Ovary (tissue), 7 donors: ENCODE measurements at regions not wholly inside any gene's neighbourhood (a gene's known extent, or its start where the extent isn't known, plus 50 kb on each side); places are given as distances from the start of the nearest gene placed in this dataset.

Experiments used
- DNase-seq, 5 donors: peaks; one replicate each; pipeline ENCODE4 v3.0.0-alpha.2; 2019 to 2020
- H3K27ac ChIP-seq, 2 donors: fragments of 200-600 bp; one replicate each; pipeline versions ENCODE4 v1.5.1 to v1.8.0; 2019 to 2022
- H3K27me3 ChIP-seq: fragments of 200-600 bp; one replicate; pipeline ENCODE4 v1.8.0; 2022
- H3K36me3 ChIP-seq: fragments of 200-600 bp; sonication (generic); one replicate; pipeline ENCODE4 v1.5.1; 2019
- H3K4me1 ChIP-seq: one replicate; pipeline ENCODE4 v1.8.1; 2013; ENCODE audit warnings: mild to moderate bottlenecking, moderate library complexity; ENCODE audit not compliant: insufficient read depth
- H3K4me3 ChIP-seq: fragments of 200-600 bp; sonication (generic); one replicate; pipeline ENCODE4 v1.5.1; 2017
- H3K9me3 ChIP-seq, 2 donors: fragments of 200-600 bp in 1 of 2; sonication (generic) in 1 of 2; one replicate each; pipeline versions ENCODE4 v1.5.1 to v1.8.1; 2013 to 2019; ENCODE audit warnings: mild to moderate bottlenecking in 1 of 2, moderate library complexity in 1 of 2
- CTCF ChIP-seq, 3 donors: fragments of 450-650 bp in 2 of 3; fragments of 200-600 bp in 1 of 3; IDR thresholded peaks; one replicate each; pipeline versions ENCODE4 v1.5.1 to v1.8.0; 2016 to 2022; ENCODE audit warnings: antibody characterized with exemption in 3 of 3, mild to moderate bottlenecking in 1 of 3
- EP300 ChIP-seq: sonication (generic); formaldehyde crosslinking; IDR thresholded peaks from one replicate; pipeline ENCODE4 v1.6.1; 2017; ENCODE audit warnings: antibody characterized with exemption
- POLR2A ChIP-seq: fragments of 450-650 bp; IDR thresholded peaks from one replicate; pipeline ENCODE4 v1.6.1; 2017; ENCODE audit warnings: antibody characterized with exemption, mild to moderate bottlenecking, moderate library complexity
- WGBS, 3 donors: extraction: QIAGEN DNeasy Blood & Tissue Kit in 1 of 3; methylation state at CpG; one replicate each; pipeline versions ENCODE4 v1.1.5 to v1.1.7; 2013 to 2017; 5-methylcytosine and 5-hydroxymethylcytosine counted together
- intact Hi-C, 4 donors: fragments of 100-400 bp; cut with DNase I; formaldehyde crosslinking; loops; one replicate each; pipeline versions ENCODE4 v1.11.0 to v1.15.1; 2022 to 2023
- donor health status: DM: no; HTN: no; CAD: no; lungs with moderate emphysema.
- donor health status: DM: no; HTN: no; CAD: no.
- donor health status: Bipolar disorder and iron deficiency.
- donor health status: DM: no; HTN: no; CAD: no.
- donor health status: DM: yes; HTN: yes; CAD: no.

- intact Hi-C loops, result no loop called here
- Histone ChIP-seq H3K9me3 (no peaks in the 10 kb centered on the region), H3K36me3 (no peaks in the 10 kb centered on the region), H3K4me3 (no peak overlapping the region), H3K4me1 (no peaks in the 10 kb centered on the region), H3K27me3 (no peaks in the 10 kb centered on the region), H3K27ac (no peak overlapping the region)
- no peak for DNase-seq
- 76 to 79% (median 78%) methylated on average over 4 of the region's 4 CpGs for WGBS, 3 donors
- TF ChIP-seq CTCF (IDR thresholded peaks at IDR 0.05) (no peak), EP300 (no peak), POLR2A (no peak)
Measured at GRCh38 chr6:125662296-125662695, 87.1 kb upstream of the HEY2 start.

- no peak overlapping the region for H3K27ac ChIP-seq
- intact Hi-C loops, result no loop called here
- TF ChIP-seq POLR2A, result no peak
- TF ChIP-seq EP300, result no peak
- no peak for TF ChIP-seq CTCF (IDR thresholded peaks at IDR 0.05)
- H3K27me3 ChIP-seq, result no peaks in the 10 kb centered on the region
- DNase-seq, result no peak
- no peaks in the 10 kb centered on the region for H3K9me3 ChIP-seq
- WGBS, 3 donors, result 59 to 82% (median 74%) methylated on average over 5 of the region's 5 CpGs
- H3K4me3 ChIP-seq, result no peak overlapping the region
- no peaks in the 10 kb centered on the region for H3K36me3 ChIP-seq
- no peaks in the 10 kb centered on the region for H3K4me1 ChIP-seq
Measured at GRCh38 chr6:125665295-125665814, 84.1 kb upstream of the HEY2 start.

- Histone ChIP-seq H3K27ac (no peak overlapping the region), H3K9me3 (no peaks in the 10 kb centered on the region), H3K4me1 (peaks cover 3% of the 10 kb centered on the region), H3K27me3 (no peaks in the 10 kb centered on the region), H3K4me3 (no peak overlapping the region), H3K36me3 (no peaks in the 10 kb centered on the region)
- no peak for DNase-seq
- WGBS, 3 donors, result 93 to 96% (median 95%) methylated on average over 6 of the region's 6 CpGs
- intact Hi-C loops, result no loop called here
- TF ChIP-seq POLR2A (no peak), CTCF (IDR thresholded peaks at IDR 0.05) (no peak), EP300 (no peak)
Measured at GRCh38 chr6:125667326-125667725, 82.1 kb upstream of the HEY2 start.

GRCh38 chr6:125668071-125668470 lies 81.4 kb upstream of the HEY2 start:
- no peak for DNase-seq
- WGBS, 3 donors, result 92 to 95% (median 93%) methylated on average over 8 of the region's 8 CpGs
- Histone ChIP-seq H3K4me3 (no peak overlapping the region), H3K27ac (no peak overlapping the region), H3K9me3 (no peaks in the 10 kb centered on the region), H3K4me1 (peaks cover 3% of the 10 kb centered on the region), H3K36me3 (no peaks in the 10 kb centered on the region), H3K27me3 (no peaks in the 10 kb centered on the region)
- TF ChIP-seq CTCF (IDR thresholded peaks at IDR 0.05) (no peak), EP300 (no peak), POLR2A (no peak)
- intact Hi-C loops, result no loop called here
